Activated CD4-positive, alpha-beta T cell treated with anti-CD3 and anti-CD28 coated beads, Interleukin-2, amount 50 U/mL, for 1 hour (primary cell): ENCODE measurements at regions not wholly inside any gene's neighbourhood (a gene's known extent, or its start where the extent isn't known, plus 50 kb on each side); places are given as distances from the start of the nearest gene placed in this dataset.

Experiments used
- DNase-seq: peaks from one replicate; pipeline ENCODE4 v3.0.0-alpha.2; 2020

GRCh38 chr12:98297538-98297937 is 217.9 kb upstream of the TMPO start:
- DNase-seq = no peak

GRCh38 chr12:98308141-98308540 is 207.2 kb upstream of the TMPO start:
- DNase-seq = no peak

- DNase-seq = no peak
Observed at GRCh38 chr12:98317939-98318899, 197.2 kb upstream of the TMPO start.

- no peak for DNase-seq
Observed at GRCh38 chr12:98319716-98320425, 195.5 kb upstream of the TMPO start.

GRCh38 chr12:98325003-98325402 is 190.4 kb upstream of the TMPO start:
- DNase-seq = no peak

- DNase-seq = no peak
Observed at GRCh38 chr12:98328467-98328866, 186.9 kb upstream of the TMPO start.

- no peak for DNase-seq
Observed at GRCh38 chr12:98329589-98329988, 185.8 kb upstream of the TMPO start.

GRCh38 chr12:98332642-98333041 is 182.7 kb upstream of the TMPO start:
- no peak for DNase-seq

- DNase-seq = no peak
Observed at GRCh38 chr12:98334768-98335167, 180.6 kb upstream of the TMPO start.

GRCh38 chr12:98341026-98341425 is 174.4 kb upstream of the TMPO start:
- DNase-seq = no peak

GRCh38 chr12:98341732-98342131 is 173.7 kb upstream of the TMPO start:
- no peak for DNase-seq

- DNase-seq = no peak
Observed at GRCh38 chr12:98343002-98343567, 172.3 kb upstream of the TMPO start.

GRCh38 chr12:98344046-98344930 is 171.1 kb upstream of the TMPO start:
- DNase-seq = no peak

GRCh38 chr12:98345308-98345876 is 170.0 kb upstream of the TMPO start:
- no peak for DNase-seq

- no peak for DNase-seq
Observed at GRCh38 chr12:98351089-98351488, 164.3 kb upstream of the TMPO start.

GRCh38 chr12:98351784-98352183 is 163.6 kb upstream of the TMPO start:
- no peak for DNase-seq

- DNase-seq = no peak
Observed at GRCh38 chr12:98352218-98352811, 163.1 kb upstream of the TMPO start.

GRCh38 chr12:98352835-98353234 is 162.6 kb upstream of the TMPO start:
- DNase-seq = no peak

- DNase-seq = no peak
Observed at GRCh38 chr12:98354520-98355035, 160.8 kb upstream of the TMPO start.

GRCh38 chr12:98355322-98355721 is 160.1 kb upstream of the TMPO start:
- no peak for DNase-seq

GRCh38 chr12:98355933-98356332 is 159.5 kb upstream of the TMPO start:
- DNase-seq = no peak

GRCh38 chr12:98358144-98358543 is 157.2 kb upstream of the TMPO start:
- no peak for DNase-seq
